Uterus (tissue), 2 donors: ENCODE measurements at regions not wholly inside any gene's neighbourhood (a gene's known extent, or its start where the extent isn't known, plus 50 kb on each side); places are given as distances from the start of the nearest gene placed in this dataset.

ENCODE experiments used
- POLR2A ChIP-seq, 2 donors: fragments of 450-650 bp; IDR thresholded peaks; one replicate each; pipeline ENCODE4 v1.6.1; 2016; ENCODE audit warnings: antibody characterized with exemption in 2 of 2, mild to moderate bottlenecking in 1 of 2, moderate library complexity in 1 of 2
- TF ChIP-seq, protein P1 (sequence below), 4 experiments: fragments of 200-600 bp in 2 of 4; fragments of 450-650 bp in 2 of 4; sonication (generic) in 2 of 4; IDR thresholded peaks; one replicate each; pipeline ENCODE4 v1.5.1; 2016 to 2019; ENCODE audit warnings: antibody characterized with exemption in 4 of 4, mild to moderate bottlenecking in 2 of 4, moderate library complexity in 1 of 4

DNA sequence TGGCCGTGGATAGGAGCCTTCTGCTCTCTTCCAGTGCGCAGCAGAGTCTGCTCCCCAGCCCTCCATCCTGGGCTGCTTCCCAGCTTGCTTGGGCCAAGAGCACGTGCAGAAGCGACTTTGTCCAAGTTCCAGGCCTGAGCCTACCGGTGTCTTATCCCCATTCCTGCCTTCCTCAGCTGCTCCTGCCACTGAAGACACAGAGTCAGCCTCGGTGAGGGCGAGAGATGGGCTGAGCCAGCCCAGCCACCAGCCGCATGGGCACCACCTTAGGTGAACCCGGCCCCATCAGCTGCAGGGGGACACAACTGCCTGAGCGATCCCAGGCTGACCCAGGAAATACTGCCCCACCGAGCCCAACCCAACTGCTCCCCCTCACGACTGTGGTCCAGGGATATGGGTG is 847.8 kb downstream of the TBC1D22A start:
- TF ChIP-seq, protein P1, sequence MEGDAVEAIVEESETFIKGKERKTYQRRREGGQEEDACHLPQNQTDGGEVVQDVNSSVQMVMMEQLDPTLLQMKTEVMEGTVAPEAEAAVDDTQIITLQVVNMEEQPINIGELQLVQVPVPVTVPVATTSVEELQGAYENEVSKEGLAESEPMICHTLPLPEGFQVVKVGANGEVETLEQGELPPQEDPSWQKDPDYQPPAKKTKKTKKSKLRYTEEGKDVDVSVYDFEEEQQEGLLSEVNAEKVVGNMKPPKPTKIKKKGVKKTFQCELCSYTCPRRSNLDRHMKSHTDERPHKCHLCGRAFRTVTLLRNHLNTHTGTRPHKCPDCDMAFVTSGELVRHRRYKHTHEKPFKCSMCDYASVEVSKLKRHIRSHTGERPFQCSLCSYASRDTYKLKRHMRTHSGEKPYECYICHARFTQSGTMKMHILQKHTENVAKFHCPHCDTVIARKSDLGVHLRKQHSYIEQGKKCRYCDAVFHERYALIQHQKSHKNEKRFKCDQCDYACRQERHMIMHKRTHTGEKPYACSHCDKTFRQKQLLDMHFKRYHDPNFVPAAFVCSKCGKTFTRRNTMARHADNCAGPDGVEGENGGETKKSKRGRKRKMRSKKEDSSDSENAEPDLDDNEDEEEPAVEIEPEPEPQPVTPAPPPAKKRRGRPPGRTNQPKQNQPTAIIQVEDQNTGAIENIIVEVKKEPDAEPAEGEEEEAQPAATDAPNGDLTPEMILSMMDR (IDR thresholded peaks at IDR 0.05) = no peak
- no peak for TF ChIP-seq POLR2A (IDR thresholded peaks at IDR 0.05)
